Lung microvascular endothelial cell (primary cell): ENCODE measurements at regions not wholly inside any gene's neighbourhood (a gene's known extent, or its start where the extent isn't known, plus 50 kb on each side); places are given as distances from the start of the nearest gene placed in this dataset.

Experiments used
- DNase-seq, 2 donors: peaks; one replicate each; pipeline versions ENCODE4 v3.0.0 to v3.0.0-alpha.2; 2010; ENCODE audit warnings: low read depth in 2 of 2

GRCh38 chr12:88251798-88252197, 109.7 kb downstream of the TMTC3 start:
- DNase-seq: no peak

- no peak for DNase-seq
Measured at GRCh38 chr12:88253371-88253978, 111.4 kb downstream of the TMTC3 start.

- DNase-seq: no peak
Measured at GRCh38 chr12:88255224-88255623, 113.1 kb downstream of the TMTC3 start.

DNA sequence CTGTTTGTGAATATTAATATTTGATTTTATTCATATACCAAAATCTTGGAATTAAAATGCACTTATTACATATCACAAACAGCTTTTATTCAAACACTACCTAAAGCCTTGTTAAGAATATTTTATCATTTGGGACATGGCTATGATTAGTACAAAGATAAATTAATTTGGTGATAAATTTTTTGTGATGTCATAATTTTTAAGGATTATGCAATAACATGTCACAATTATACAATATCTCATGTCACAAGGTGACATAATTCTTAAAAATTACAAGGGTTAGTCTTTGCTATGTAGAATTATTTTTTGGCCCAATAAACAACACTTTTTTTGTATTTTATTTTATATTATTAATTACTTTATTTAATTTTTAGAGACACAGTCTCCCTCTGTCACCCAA, 113.7 kb downstream of the TMTC3 start:
- DNase-seq: no peak

- no peak for DNase-seq
Measured at GRCh38 chr12:88258396-88258795, 116.3 kb downstream of the TMTC3 start.

DNA sequence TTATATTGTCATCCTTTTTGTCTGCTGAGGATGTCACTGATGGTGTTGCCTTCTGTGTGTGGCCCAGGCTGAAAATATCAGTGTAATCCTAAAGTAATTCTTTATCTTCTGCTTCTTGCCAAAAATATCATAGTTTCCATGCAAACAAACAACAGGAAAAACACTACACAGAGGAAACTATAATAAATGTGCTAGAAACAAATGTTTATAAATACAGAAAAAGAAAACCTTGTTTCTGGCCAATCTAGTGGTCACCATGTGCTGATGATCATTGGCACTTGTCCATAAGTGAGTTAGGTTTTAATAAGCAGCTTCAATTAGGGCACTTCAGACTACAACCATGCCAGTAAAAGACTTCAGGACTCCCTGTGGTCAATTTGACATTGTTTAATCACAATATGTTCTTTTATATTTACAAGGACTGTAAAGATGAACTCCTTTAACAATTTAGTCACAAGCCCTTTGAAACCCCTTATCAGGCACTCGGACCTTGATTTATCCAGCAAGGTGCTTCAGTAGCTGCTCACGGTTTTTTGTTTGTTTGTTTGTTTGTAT, 124.8 kb downstream of the TMTC3 start:
- DNase-seq: peak in 1 of 2 donors; percentile 16

GRCh38 chr12:88267630-88268029, 125.5 kb downstream of the TMTC3 start:
- no peak for DNase-seq

GRCh38 chr12:88272456-88272855, 130.3 kb downstream of the TMTC3 start:
- no peak for DNase-seq

DNA sequence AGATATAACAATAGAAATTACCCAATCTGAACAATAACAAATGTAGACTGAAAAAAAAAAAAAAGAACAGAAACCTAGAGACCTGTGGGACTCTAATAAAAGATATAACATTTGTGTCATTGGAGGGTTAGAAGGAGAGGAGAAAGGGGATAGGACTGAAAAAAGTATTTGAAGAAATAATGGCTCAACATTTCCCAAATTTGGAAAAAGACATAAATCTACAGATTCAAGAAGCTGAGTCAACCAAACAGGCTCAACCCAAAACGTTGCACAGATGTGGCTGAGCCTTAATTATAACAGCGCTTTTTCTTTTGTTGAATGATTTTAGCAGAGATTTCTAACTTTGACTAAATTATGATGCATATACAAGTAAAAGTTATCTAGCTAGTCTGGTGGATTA, 131.3 kb downstream of the TMTC3 start:
- no peak for DNase-seq

DNA sequence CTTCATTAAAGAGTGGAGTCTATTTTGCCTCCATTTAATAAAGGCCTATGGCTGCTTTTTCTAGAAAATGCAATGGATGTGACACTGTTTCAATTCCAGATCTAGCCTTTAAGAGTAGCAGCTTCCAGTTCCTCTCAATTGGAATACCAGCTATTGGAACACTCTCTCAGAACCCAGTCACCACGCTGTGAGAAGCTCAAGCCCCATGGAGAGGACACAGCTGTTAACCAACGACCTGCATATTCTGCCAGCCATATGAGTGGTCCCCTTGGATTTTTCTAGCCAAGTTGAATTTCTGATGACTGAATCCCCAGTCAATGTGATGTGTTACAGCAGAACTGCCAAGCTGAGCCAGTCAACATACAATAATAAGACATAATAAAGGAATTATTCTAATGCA, 131.8 kb downstream of the TMTC3 start:
- DNase-seq: no peak

DNA sequence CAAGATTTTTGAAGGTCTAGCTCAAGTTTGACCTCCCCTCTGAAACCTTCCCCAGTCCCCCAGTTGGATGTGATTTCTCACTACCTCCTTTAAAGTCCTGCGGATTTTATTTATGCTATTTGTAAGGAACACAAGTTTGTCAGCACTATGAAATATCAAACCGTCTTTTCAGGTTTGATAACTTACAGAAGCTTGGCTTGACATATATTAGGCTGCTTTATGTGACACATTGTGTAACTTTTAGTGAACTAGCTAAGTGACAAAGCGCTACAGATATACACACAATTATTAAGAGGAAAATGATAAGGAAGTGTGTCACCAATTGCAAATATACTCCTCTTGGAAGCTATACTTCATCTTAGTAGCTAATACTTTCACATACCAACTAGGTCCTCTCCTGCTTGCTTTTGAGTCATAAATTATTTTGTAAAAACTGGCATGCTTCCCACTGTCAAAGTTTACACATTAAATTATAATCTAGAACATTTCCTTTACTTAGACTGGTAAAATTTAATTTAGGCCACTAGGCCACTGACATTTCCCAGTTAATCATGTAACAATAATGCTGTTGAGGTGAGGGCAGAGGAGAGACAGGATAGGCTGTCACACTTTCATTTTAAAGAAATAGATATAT, 149.5 kb downstream of the TMTC3 start:
- DNase-seq: peak in 1 of 2 donors; percentile 62

- no peak for DNase-seq
Measured at GRCh38 chr12:88298014-88298682, 156.0 kb downstream of the TMTC3 start.

DNA sequence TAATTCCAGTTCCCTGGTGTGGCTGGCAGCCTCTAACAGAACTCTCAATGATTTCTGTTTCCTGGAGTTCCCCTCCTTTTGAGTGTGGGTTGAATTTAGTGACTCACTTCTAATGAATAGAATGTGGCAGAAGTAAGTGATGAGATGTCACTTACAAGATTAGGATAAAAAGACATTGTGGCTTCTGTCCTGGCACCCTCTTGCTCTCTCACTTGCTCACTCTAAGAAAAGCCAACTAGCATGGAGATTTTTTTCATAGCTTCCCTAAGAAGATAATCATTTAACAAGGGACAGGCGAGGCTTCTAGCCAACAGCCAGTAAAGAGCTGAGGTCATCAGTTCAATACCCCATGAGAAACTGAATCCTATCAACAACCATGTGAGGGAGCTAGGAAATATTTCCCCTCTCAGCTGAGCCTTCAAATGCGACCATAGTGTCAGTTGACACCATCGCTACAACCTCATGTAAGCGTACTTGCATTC, 156.7 kb downstream of the TMTC3 start:
- DNase-seq: peak in 1 of 2 donors; percentile 73

DNA sequence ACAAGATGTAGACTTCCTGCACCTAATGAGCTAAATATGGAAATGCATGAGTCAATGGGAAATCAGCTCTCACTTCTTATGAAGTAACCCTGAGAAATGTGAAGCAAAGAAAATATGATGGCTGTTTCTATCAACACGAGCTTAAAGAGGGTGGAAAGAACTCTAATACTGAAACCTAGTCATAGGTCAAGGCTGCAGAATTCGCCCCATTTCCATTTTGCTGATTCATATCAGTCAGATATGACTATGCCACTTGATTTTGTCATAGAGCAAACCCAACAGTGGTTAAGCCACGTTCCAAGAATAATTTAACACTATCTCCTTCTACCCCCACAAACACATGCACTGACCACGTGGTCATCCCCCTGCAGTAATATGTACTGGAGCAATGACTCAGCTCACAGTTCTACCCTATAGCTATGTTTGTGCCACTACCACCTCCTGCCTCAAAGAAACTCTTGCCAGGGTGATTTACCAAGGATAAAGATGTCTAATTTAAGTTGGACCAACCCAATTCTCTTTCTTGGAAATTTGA, 157.5 kb downstream of the TMTC3 start:
- peak; percentile 9 to 98 for DNase-seq

DNA sequence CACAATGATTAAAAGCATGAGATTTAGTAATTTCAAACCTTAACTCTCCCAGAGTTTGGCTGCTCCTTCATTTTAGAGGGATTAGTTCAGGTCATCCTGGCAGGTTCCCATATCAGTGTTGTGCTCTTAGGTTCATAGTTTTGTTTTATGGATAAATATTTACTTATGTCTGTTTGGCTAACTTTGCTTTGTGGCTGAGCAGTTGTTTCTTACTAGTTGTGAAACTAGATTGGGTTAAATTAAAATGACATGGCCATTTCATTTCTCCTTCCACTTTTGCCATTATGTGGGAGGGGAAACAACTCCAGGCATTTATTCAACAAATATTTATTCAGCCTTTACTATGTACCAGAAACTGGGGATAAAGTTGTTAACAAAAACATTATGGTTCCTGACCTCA, 158.8 kb downstream of the TMTC3 start:
- no peak for DNase-seq

DNA sequence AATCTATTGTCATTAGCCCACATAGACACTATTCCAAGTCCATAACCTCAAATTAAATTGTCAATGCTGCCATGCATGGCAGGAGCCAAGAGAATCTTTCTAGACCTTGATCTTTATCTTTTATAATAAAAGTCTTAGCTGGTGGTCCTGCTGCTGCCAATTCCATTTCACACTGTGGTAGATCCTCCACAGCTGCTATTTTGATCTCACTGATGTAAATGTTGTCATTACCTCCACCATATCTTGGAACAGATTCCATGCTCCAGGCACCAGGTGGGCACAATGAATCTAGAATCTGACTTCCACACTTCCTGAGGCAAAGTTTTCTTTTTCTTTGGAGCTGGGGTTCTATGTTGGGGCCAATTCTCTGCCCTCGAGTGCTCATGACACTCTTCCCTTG, 161.2 kb downstream of the TMTC3 start:
- no peak for DNase-seq

- DNase-seq: peak in 1 of 2 donors; percentile 18
Measured at GRCh38 chr12:88305254-88305890, 163.3 kb downstream of the TMTC3 start.

- no peak for DNase-seq
Measured at GRCh38 chr12:88306471-88307069, 164.5 kb downstream of the TMTC3 start.

GRCh38 chr12:88307961-88308360, 165.9 kb downstream of the TMTC3 start:
- no peak for DNase-seq

GRCh38 chr12:88308825-88309224, 166.7 kb downstream of the TMTC3 start:
- DNase-seq: peak; percentile 26 to 52

DNA sequence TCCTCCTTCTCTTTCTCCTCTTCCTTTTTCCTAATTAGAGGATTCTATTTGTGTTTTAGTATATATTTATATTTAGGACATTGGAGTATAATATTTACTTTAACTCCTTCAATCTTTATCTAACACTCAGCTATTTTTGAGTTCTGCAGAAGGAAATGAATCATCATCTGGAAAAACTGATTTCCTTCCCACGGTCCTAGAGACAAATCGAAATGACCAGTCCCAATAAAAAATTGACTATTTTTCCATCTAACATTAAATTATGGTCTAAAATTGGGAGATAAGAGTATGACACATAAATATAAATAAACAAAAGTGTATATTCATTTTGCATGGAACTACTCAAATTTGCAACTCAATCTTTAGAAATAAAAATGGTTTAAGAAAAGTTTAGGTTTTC, 167.4 kb downstream of the TMTC3 start:
- peak; percentile 14 to 86 for DNase-seq
